NB4 (cell line): ENCODE measurements at regions not wholly inside any gene's neighbourhood (a gene's known extent, or its start where the extent isn't known, plus 50 kb on each side); places are given as distances from the start of the nearest gene placed in this dataset.

ENCODE experiments used
- CTCF ChIP-seq: IDR thresholded peaks from one replicate; pipeline ENCODE4 v1.5.1; 2012; ENCODE audit warnings: low read depth, low read length
- POLR2A ChIP-seq: IDR thresholded peaks from 2 replicates; pipeline ENCODE4 v1.6.1; 2011; ENCODE audit warnings: mild to moderate bottlenecking; ENCODE audit not compliant: insufficient read length; ENCODE audit errors: extremely low read depth

- no peak for TF ChIP-seq CTCF
- TF ChIP-seq POLR2A = no peak
Measured at GRCh38 chr9:14380061-14380836, 66.3 kb upstream of the NFIB start.
